ENCODE measurements at regions not wholly inside any gene's neighbourhood (a gene's known extent, or its start where the extent isn't known, plus 50 kb on each side); places are given as distances from the start of the nearest gene placed in this dataset.
"Not testable (repeated sequence)": the region's sequence is repeated elsewhere in the genome, so short reads cannot be mapped to it uniquely, and the experiment has no call there.

- DNase-seq: no peak
These were observed 51.1 kb upstream of the EGFL7 start for GRCh38 chr9:136611606-136612005.

GRCh38 chr9:136611119-136611518 is 51.6 kb upstream of the EGFL7 start:
- DNase-seq: no peak

GRCh38 chr9:136610426-136610825 is 52.3 kb upstream of the EGFL7 start:
- DNase-seq: no peak

GRCh38 chr9:136609838-136610311 is 52.8 kb upstream of the EGFL7 start:
- no peak for DNase-seq

GRCh38 chr9:136609160-136609475 is 53.6 kb upstream of the EGFL7 start:
- DNase-seq: no peak

- DNase-seq: peak; percentile 45
These were observed 54.2 kb upstream of the EGFL7 start for GRCh38 chr9:136608348-136609159.

GRCh38 chr9:136607334-136607919 is 55.3 kb upstream of the EGFL7 start:
- no peak for DNase-seq

GRCh38 chr9:136606687-136607333 is 55.9 kb upstream of the EGFL7 start:
- no peak for DNase-seq

GRCh38 chr9:136605988-136606660 is 56.6 kb upstream of the EGFL7 start:
- no peak for DNase-seq

GRCh38 chr9:136604823-136605525 is 57.7 kb upstream of the EGFL7 start:
- DNase-seq: no peak

- no peak for DNase-seq
These were observed 58.3 kb upstream of the NOTCH1 start for GRCh38 chr9:136603901-136604814.

GRCh38 chr9:136603216-136603615 is 57.4 kb upstream of the NOTCH1 start:
- no peak for DNase-seq

GRCh38 chr9:136602193-136602885 is 56.5 kb upstream of the NOTCH1 start:
- no peak for DNase-seq

GRCh38 chr9:136601250-136601973 is 55.6 kb upstream of the NOTCH1 start:
- not testable (repeated sequence) for DNase-seq

- DNase-seq: peak; percentile 81
These were observed 54.2 kb upstream of the NOTCH1 start for GRCh38 chr9:136599811-136600660.

GRCh38 chr9:136599074-136599531 is 53.3 kb upstream of the NOTCH1 start:
- DNase-seq: no peak

- not testable (repeated sequence) for DNase-seq
These were observed 52.7 kb upstream of the NOTCH1 start for GRCh38 chr9:136598390-136599073.

- no peak for DNase-seq
These were observed 52.1 kb upstream of the NOTCH1 start for GRCh38 chr9:136597965-136598364.
